ENCODE measurements at regions not wholly inside any gene's neighbourhood (a gene's known extent, or its start where the extent isn't known, plus 50 kb on each side); places are given as distances from the start of the nearest gene placed in this dataset.
A peak's percentile ranks its signal among the peaks of the same experiment; 100 is the strongest.
"Not testable (repeated sequence)": the region's sequence is repeated elsewhere in the genome, so short reads cannot be mapped to it uniquely, and the experiment has no call there.

- not testable (repeated sequence) for DNase-seq
These were observed 172.9 kb upstream of the MBL2 start for GRCh38 chr10:52945521-52945920.

- no peak for DNase-seq
These were observed 168.3 kb upstream of the MBL2 start for GRCh38 chr10:52940921-52941320.

GRCh38 chr10:52939894-52940293 is 167.3 kb upstream of the MBL2 start:
- no peak for DNase-seq

GRCh38 chr10:52933748-52934147 is 161.2 kb upstream of the MBL2 start:
- no peak for DNase-seq

GRCh38 chr10:52927678-52928077 is 155.1 kb upstream of the MBL2 start:
- no peak for DNase-seq

- DNase-seq: no peak
These were observed 150.9 kb upstream of the MBL2 start for GRCh38 chr10:52923520-52923919.

GRCh38 chr10:52918714-52919305 is 146.2 kb upstream of the MBL2 start:
- DNase-seq: no peak

GRCh38 chr10:52915391-52915790 is 142.8 kb upstream of the MBL2 start:
- DNase-seq: no peak

- no peak for DNase-seq
These were observed 138.6 kb upstream of the MBL2 start for GRCh38 chr10:52911163-52911562.

- DNase-seq: no peak
These were observed 135.9 kb upstream of the MBL2 start for GRCh38 chr10:52908478-52908877.

- DNase-seq: no peak
These were observed 133.5 kb upstream of the MBL2 start for GRCh38 chr10:52906046-52906445.

GRCh38 chr10:52903397-52903938 is 130.9 kb upstream of the MBL2 start:
- no peak for DNase-seq

- no peak for DNase-seq
These were observed 128.0 kb upstream of the MBL2 start for GRCh38 chr10:52900593-52900992.

- no peak for DNase-seq
These were observed 124.6 kb upstream of the MBL2 start for GRCh38 chr10:52897162-52897561.

GRCh38 chr10:52895059-52895458 is 122.5 kb upstream of the MBL2 start:
- no peak for DNase-seq

GRCh38 chr10:52890281-52890680 is 117.7 kb upstream of the MBL2 start:
- DNase-seq: no peak

GRCh38 chr10:52889611-52890010 is 117.0 kb upstream of the MBL2 start:
- DNase-seq: no peak

- peak; percentile 10 to 21 for DNase-seq
These were observed 111.7 kb upstream of the MBL2 start for GRCh38 chr10:52883996-52884871.

GRCh38 chr10:52879091-52879807 is 106.7 kb upstream of the MBL2 start:
- DNase-seq: no peak

GRCh38 chr10:52877451-52877850 is 104.9 kb upstream of the MBL2 start:
- DNase-seq: no peak

- DNase-seq: no peak
These were observed 102.8 kb upstream of the MBL2 start for GRCh38 chr10:52875336-52875735.

GRCh38 chr10:52874581-52874980 is 102.0 kb upstream of the MBL2 start:
- DNase-seq: no peak

- DNase-seq: no peak
These were observed 98.7 kb upstream of the MBL2 start for GRCh38 chr10:52871191-52871843.

Data from NCI-H446 (cell line).